Vagina (tissue), 2 donors: ENCODE measurements at regions not wholly inside any gene's neighbourhood (a gene's known extent, or its start where the extent isn't known, plus 50 kb on each side); places are given as distances from the start of the nearest gene placed in this dataset.

ENCODE experiments used
- DNase-seq, 2 donors: peaks; one replicate each; pipeline ENCODE4 v3.0.0-alpha.2; 2017; ENCODE audit errors: extremely low spot score in 2 of 2
- H3K27ac ChIP-seq: fragments of 200-600 bp; sonication (generic); one replicate; pipeline ENCODE4 v1.5.1; 2019
- H3K27me3 ChIP-seq: fragments of 200-600 bp; sonication (generic); one replicate; pipeline ENCODE4 v1.5.1; 2019
- H3K36me3 ChIP-seq, 2 donors: fragments of 200-600 bp; sonication (generic); one replicate each; pipeline ENCODE4 v1.5.1; 2017 to 2019
- H3K4me1 ChIP-seq: fragments of 200-600 bp; sonication (generic); one replicate; pipeline ENCODE4 v1.5.1; 2019
- H3K4me3 ChIP-seq, 2 donors: fragments of 200-600 bp; sonication (generic); 1 replicate in 1 of 2; 2 replicates in 1 of 2; pipeline ENCODE4 v1.5.1; 2016 to 2019
- H3K9me3 ChIP-seq: fragments of 200-600 bp; sonication (generic); one replicate; pipeline ENCODE4 v1.5.1; 2019
- CTCF ChIP-seq, 3 experiments: fragments of 450-650 bp in 2 of 3; fragments of 200-600 bp in 1 of 3; sonication (generic) in 1 of 3; IDR thresholded peaks; one replicate each; pipeline ENCODE4 v1.5.1; 2017 to 2019; ENCODE audit warnings: antibody characterized with exemption in 3 of 3, mild to moderate bottlenecking in 2 of 3, moderate library complexity in 2 of 3
- POLR2A ChIP-seq, 2 donors: fragments of 450-650 bp; IDR thresholded peaks; one replicate each; pipeline ENCODE4 v1.6.1; 2017; ENCODE audit warnings: antibody characterized with exemption in 2 of 2, mild to moderate bottlenecking in 2 of 2, moderate library complexity in 2 of 2
- POLR2AphosphoS5 ChIP-seq, 2 donors: sonication (generic); formaldehyde crosslinking; IDR thresholded peaks; one replicate each; pipeline ENCODE4 v1.9.0; 2017; ENCODE audit warnings: antibody characterized with exemption in 2 of 2, mild to moderate bottlenecking in 2 of 2, low read depth in 1 of 2; ENCODE audit not compliant: insufficient read depth in 1 of 2
- intact Hi-C: fragments of 100-400 bp; cut with DNase I; formaldehyde crosslinking; loops from one replicate; pipeline ENCODE4 v1.15.1; 2023

- Histone ChIP-seq H3K36me3 (no peaks in the 10 kb centered on the region), H3K27ac (no peak overlapping the region), H3K9me3 (no peaks in the 10 kb centered on the region), H3K4me3 (no peak overlapping the region), H3K4me1 (no peaks in the 10 kb centered on the region), H3K27me3 (no peaks in the 10 kb centered on the region)
- intact Hi-C loops: no loop called here
- DNase-seq: no peak
- TF ChIP-seq POLR2A (IDR thresholded peaks at IDR 0.05) (no peak), CTCF (IDR thresholded peaks at IDR 0.05) (no peak), POLR2AphosphoS5 (IDR thresholded peaks at IDR 0.05; ENCODE audit: insufficient read depth in 1 of 2, low read depth in 1 of 2) (no peak)
Observed at GRCh38 chr12:78721906-78722305, 142.7 kb upstream of the SYT1 start.

- Histone ChIP-seq H3K4me3 (no peak overlapping the region), H3K27me3 (no peaks in the 10 kb centered on the region), H3K27ac (no peak overlapping the region), H3K9me3 (no peaks in the 10 kb centered on the region), H3K4me1 (no peaks in the 10 kb centered on the region), H3K36me3 (no peaks in the 10 kb centered on the region)
- DNase-seq: no peak
- intact Hi-C loops: no loop called here
- TF ChIP-seq POLR2AphosphoS5 (IDR thresholded peaks at IDR 0.05; ENCODE audit: insufficient read depth in 1 of 2, low read depth in 1 of 2) (no peak), POLR2A (IDR thresholded peaks at IDR 0.05) (no peak), CTCF (IDR thresholded peaks at IDR 0.05) (no peak)
Observed at GRCh38 chr12:78725033-78725432, 139.5 kb upstream of the SYT1 start.

- Histone ChIP-seq H3K4me3 (no peak overlapping the region), H3K4me1 (no peaks in the 10 kb centered on the region), H3K36me3 (no peaks in the 10 kb centered on the region), H3K9me3 (no peaks in the 10 kb centered on the region), H3K27ac (no peak overlapping the region), H3K27me3 (no peaks in the 10 kb centered on the region)
- intact Hi-C loops: no loop called here
- TF ChIP-seq CTCF (IDR thresholded peaks at IDR 0.05) (no peak), POLR2A (IDR thresholded peaks at IDR 0.05) (no peak), POLR2AphosphoS5 (IDR thresholded peaks at IDR 0.05; ENCODE audit: insufficient read depth in 1 of 2, low read depth in 1 of 2) (no peak)
- no peak for DNase-seq
Observed at GRCh38 chr12:78725951-78726580, 138.5 kb upstream of the SYT1 start.

- Histone ChIP-seq H3K4me1 (no peaks in the 10 kb centered on the region), H3K27ac (no peak overlapping the region), H3K27me3 (no peaks in the 10 kb centered on the region), H3K9me3 (no peaks in the 10 kb centered on the region), H3K36me3 (no peaks in the 10 kb centered on the region), H3K4me3 (no peak overlapping the region)
- TF ChIP-seq POLR2AphosphoS5 (IDR thresholded peaks at IDR 0.05; ENCODE audit: insufficient read depth in 1 of 2, low read depth in 1 of 2) (no peak), POLR2A (IDR thresholded peaks at IDR 0.05) (no peak), CTCF (IDR thresholded peaks at IDR 0.05) (no peak)
- intact Hi-C loops: no loop called here
- DNase-seq: no peak
Observed at GRCh38 chr12:78726854-78727253, 137.7 kb upstream of the SYT1 start.

GRCh38 chr12:78732481-78732880 is 132.1 kb upstream of the SYT1 start:
- Histone ChIP-seq H3K36me3 (no peaks in the 10 kb centered on the region), H3K27me3 (no peaks in the 10 kb centered on the region), H3K4me1 (no peaks in the 10 kb centered on the region), H3K27ac (no peak overlapping the region), H3K9me3 (no peaks in the 10 kb centered on the region), H3K4me3 (no peak overlapping the region)
- DNase-seq: no peak
- TF ChIP-seq POLR2AphosphoS5 (IDR thresholded peaks at IDR 0.05; ENCODE audit: insufficient read depth in 1 of 2, low read depth in 1 of 2) (no peak), CTCF (IDR thresholded peaks at IDR 0.05) (no peak), POLR2A (IDR thresholded peaks at IDR 0.05) (no peak)
- intact Hi-C loops: no loop called here
